ENCODE measurements at regions not wholly inside any gene's neighbourhood (a gene's known extent, or its start where the extent isn't known, plus 50 kb on each side); places are given as distances from the start of the nearest gene placed in this dataset.
"Not testable (repeated sequence)": the region's sequence is repeated elsewhere in the genome, so short reads cannot be mapped to it uniquely, and the experiment has no call there.

GRCh38 chr6:27112974-27113373 is 134.5 kb upstream of the PRSS16 start:
- no peak for DNase-seq

DNA sequence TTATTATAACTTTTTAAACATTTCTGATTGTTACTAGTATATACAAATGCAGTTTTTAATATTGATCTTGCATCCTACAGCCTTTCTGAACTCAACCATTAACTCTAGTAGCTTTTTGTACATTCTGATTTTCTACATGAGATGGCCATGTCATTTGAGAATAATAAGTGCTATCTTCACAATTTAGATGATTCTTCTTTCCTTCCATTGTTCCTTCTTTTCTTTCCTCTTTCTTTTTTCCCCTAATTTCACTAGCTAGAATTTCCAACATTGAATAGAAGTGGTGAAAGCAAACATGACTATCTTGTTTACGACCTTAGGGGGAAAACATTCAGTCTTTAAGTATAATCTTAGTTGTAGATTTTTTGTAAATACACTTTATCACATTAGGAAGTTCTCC is 128.2 kb upstream of the PRSS16 start:
- no peak for DNase-seq

- no peak for DNase-seq
Measured at GRCh38 chr6:27119761-27120160, 127.7 kb upstream of the PRSS16 start.

GRCh38 chr6:27121640-27122039 is 125.9 kb upstream of the PRSS16 start:
- no peak for DNase-seq

DNA sequence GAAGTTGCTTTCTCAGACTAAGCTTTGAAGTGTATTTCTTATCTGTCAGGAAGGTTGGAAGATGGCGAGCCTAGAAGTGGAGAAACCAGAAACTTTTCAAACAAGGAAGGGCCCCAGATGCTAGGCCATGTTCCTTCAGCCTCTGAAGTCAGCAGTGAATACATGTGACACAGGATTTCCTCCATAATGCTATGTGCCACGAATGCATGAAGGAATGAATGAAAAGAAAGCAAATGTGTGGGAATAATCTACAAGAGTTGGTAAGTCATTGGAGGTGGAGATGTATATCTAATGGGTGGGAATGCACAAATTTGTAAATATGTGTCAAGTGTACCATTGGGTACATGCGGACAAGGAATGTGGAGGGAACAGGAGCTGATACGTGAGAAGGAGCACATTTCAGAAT is 123.2 kb upstream of the PRSS16 start:
- DNase-seq = no peak

DNA sequence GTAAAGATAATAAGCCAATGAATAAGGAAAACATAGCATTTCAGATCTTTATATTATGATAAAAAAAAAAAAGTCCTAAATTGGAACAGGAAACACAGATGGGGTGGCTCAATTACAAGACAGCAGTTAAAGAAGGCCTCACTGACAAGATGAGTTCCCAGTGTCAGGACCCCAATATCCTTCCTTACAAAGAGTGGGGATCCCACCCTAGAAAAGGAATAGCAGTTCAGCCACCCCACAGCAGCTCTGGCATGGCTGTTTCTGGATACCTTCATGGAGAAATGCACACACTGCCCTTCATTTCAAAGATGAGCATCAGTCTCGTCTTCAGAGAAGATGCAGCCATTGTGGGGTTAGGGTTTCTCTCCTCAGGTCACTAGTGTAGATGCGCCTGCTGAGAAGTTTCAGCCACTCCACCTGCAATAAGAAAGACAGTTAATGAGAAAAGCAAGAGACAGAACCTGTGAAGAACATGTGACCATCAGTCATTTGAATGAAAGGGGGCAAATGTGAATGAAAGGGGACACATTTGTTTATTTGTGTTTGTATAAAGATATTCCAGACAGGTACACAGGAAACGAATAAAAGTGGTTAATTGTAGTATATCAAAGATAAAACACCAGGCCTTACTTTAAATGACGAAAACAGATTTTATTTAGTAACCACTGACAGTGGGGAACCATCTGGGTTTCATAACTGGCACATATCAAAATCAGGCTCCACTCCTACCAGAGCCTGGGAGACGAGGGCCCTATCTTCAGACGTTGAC is 121.3 kb upstream of the PRSS16 start:
- no peak for DNase-seq

- peak; percentile 93 for DNase-seq
Measured at GRCh38 chr6:27126815-27127537, 120.5 kb upstream of the PRSS16 start.

DNA sequence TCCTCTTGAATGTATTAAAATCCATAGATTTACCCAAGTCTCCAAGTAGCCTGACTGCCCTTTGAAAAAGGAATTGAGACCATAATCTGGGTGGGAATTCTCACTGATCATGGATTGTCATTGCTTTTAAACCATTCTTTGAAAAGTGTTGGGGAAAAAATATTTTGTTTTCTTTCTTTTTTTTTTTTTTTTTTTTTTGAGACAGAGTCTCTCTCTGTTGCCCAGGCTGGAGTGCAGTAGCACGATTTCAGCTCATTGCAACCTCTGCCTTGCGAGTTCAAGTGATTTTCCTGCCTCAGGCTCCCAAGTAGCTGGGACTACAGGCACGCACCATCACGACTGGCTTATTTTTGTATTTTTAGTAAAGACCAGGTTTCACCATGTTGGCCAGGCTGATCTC is 119.6 kb upstream of the PRSS16 start:
- not testable (repeated sequence) for DNase-seq

DNA sequence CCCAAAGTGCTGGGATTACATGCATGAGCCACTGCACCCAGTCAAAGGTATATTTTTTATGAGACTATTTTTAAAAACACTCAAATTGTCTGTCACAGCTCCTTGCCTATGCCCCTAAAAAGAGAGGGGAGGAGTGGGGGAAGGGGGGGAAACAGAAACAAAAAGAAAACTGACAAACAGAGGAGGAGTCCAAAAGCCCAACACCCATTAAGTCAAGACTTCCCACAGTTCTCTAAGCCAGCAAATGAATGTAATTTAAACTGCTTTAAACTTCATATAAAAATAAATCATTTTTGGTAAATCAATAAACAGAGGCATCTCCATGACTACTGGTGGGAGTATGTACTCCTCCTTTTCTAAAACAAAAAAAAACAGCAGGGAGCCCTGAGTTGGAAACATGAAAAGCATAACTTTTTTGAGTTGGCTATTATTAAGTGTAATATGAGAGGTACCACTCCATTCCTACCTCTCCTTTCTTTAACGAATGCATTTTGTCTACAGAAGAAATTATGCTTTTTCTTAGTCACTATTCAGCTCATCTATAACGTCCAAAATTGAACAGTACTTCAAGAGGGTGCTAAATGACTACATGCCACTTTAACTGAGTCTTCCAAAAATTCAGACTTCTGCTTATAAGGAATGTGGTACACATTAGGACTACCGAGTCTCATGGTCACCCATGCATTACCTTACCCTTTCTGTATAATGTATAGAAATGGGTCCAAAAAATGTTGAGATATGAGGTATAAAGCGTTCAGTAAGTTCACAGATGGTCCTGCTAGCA is 119.0 kb upstream of the PRSS16 start:
- DNase-seq = no peak

DNA sequence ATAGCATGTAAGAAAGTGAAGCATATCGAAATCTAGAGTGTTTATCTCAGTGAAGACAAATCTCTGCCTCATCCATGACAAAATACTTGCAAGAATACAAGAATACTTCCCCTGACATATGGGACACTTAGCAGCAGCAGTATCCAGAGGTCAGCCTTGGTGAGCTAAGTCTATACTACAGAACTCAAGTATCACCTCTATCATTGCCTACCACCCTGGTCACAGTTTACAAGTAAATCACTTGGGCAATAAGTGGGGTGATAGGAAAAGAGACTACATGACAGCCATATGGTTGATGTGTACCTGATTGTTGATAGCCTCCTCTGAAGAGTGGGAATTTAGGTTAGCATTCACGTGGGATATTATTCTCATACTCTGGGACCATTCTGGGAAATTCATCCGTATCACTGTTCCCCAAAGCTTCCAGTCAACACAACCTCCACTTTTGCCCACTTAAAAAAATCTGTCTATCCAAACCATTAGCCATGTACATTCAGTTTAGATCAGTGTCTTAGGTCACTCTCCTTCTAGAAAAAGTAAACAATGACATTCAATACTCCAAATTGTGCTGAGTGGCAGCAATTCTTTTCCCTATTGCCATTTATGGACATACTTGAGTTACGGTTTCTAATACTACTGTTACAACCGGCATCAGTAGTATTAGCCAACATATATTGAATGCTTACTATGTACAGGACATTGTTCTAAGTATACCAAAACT is 118.2 kb upstream of the PRSS16 start:
- DNase-seq = no peak

GRCh38 chr6:27129917-27130316 is 117.6 kb upstream of the PRSS16 start:
- no peak for DNase-seq

DNA sequence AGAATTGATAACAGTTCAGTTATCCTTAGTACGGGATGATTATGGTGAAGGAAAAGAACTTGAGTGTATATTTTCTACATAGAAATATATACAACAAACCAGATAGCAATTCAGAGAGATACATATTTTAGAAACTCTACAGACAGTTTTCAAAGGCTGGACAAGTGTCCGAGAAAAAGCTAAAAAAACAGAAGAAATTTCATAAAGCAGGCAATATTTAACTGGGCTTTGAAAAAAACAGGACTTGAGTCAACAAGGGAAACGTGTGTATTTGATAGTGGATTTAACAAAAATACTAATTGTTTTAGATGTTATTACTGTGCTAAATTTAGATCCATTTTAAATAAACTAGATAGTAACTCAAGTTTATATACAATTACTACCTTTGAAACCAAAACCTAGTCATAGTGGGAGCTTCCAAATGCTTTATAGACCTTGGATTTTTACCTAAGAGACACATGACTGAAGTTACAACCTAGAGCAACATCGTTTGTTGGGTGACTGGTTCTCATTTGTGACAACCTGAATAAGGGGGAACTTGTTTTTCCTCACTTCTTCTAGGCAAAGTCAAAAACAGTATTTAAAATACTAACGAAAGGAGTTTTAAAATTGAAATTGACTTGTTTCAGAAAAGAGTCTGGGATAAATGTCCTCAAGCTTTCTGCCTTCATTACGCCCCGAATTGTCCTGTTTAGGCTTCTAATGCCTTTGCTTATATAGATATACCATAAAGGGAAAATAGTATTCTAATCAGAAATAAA is 116.7 kb upstream of the PRSS16 start:
- no peak for DNase-seq

DNA sequence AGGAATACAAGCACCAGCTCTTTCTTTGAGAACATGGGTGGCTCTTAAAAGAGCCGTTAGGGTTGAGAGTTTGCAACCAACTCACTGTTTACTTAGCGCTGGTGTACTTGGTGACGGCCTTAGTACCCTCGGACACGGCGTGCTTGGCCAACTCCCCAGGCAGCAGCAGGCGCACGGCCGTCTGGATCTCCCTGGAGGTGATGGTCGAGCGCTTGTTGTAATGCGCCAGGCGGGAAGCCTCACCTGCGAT is 115.3 kb upstream of the PRSS16 start:
- DNase-seq = peak; percentile 38

- DNase-seq = peak; percentile 100
Measured at GRCh38 chr6:27132532-27133280, 114.8 kb upstream of the PRSS16 start.

DNA sequence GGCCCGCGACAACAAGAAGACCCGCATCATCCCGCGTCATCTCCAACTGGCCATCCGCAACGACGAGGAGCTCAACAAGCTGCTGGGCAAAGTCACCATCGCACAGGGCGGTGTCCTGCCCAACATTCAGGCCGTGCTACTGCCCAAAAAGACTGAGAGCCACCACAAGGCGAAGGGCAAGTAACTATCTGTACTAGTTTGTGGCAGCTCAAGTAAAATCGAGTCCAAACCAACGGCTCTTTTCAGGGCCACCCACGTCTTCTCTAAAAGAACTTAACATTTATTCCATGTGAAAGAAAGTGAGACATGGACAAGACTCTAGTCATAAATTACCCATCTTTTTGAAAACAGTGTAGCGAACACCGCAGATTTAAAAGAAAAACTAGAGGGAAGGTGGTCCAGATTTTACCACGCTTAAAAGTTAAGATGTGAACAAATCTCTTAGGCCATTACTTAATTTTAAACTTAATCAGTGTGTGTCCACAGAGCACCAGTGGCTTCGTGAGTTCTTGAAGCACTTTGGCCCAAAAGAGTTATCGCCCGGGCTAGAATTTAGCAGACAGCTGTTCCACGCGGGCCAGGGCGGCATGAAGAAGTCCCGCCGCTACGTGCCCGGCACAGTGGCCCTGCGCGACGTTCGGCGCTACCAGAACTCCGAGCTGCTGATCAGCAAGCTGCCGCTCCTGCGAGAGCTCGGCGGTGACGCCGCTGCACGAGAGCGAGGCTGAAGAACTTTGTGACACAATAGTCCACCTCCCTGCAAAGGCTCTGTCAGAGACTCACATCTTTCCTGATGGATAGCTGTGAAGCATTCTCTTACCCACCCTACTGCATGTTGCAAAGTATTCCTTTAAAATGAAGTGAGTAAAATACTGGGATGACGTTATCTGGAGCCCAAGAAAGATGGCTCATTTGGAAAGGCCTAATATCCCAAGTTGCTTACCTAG is 113.9 kb upstream of the PRSS16 start:
- DNase-seq = peak; percentile 69

GRCh38 chr6:27135087-27135657 is 112.3 kb upstream of the PRSS16 start:
- DNase-seq = no peak

DNA sequence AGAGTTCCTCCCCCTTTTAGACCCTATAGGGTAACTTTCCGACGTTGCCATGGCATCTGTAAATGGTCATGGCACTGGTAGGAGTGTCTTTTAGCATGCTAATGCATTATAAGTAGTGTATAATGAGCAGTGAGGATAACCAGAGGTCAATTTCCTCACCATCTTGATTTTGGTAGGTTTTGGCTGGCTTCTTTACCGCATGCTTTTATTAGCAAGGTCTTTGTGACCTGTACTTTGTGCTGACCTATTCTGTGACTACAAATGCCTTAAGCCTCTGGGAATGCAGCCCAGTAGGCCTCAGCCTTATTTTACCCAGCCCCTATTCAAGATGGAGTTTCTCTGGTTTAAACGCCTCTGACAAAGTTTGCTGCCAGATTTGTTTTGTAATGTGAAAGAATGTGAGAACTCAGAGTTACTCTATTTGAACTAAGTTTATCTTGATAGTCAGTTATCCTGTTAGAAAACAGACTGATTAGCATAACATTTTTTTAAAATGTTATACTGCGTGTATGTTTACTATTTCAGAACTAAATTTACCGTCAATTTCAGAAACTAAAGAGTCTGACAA is 111.3 kb upstream of the PRSS16 start:
- no peak for DNase-seq

DNA sequence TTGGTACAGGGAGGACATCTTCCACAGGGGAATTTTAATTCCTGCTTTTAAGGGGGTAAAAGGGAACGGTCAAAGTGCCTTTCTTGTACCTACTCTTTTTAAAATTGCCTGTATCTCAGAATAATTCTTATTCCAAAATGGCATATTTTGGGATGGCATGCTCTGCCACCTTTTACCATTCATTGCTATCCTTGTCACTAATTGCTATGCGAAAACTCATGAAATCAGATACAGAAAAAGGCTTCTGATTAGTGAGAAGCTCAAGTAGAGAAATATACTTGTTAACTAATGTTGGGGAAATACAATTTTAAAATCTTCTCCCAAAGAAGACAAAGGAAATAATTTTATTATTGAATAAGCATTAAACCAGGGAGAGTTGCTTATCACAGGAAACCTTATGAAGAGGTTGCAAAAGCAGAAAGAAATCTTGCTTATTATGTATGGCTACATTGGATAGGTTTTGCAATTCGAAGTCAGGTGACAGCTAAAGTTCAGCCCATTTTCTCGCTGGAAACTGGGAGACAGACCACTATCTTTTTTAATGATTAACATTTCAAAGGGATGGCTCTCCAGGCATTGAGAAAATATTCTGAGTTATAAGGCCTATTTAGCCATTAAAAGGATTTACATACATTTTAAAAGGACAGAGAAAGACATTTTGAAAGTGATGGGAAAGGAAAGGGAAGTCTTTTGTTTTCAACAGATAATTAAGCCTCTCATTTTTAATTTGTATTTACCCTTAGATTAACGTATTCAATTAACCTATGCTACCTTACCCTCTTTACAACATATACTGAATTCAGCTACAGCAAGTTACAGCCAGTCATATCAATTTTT is 110.3 kb upstream of the PRSS16 start:
- DNase-seq = no peak

- no peak for DNase-seq
Measured at GRCh38 chr6:27138406-27138805, 109.1 kb upstream of the PRSS16 start.

Data from fibroblast of upper back skin (primary cell).